GM06990 (cell line): ENCODE measurements at regions not wholly inside any gene's neighbourhood (a gene's known extent, or its start where the extent isn't known, plus 50 kb on each side); places are given as distances from the start of the nearest gene placed in this dataset.

Source experiments
- DNase-seq: peaks from one replicate; pipeline ENCODE4 v3.0.0-alpha.2; 2011; ENCODE audit not compliant: insufficient read length; ENCODE audit errors: extremely low read depth
- H3K27me3 ChIP-seq: replicated peaks from 2 replicates; pipeline ENCODE4 v1.6.0; 2011; ENCODE audit warnings: low read length; ENCODE audit not compliant: control insufficient read depth, insufficient read depth
- H3K36me3 ChIP-seq: 2 replicates; pipeline ENCODE4 v1.5.1; 2011; ENCODE audit warnings: low read length; ENCODE audit not compliant: control insufficient read depth, insufficient read depth
- H3K4me3 ChIP-seq: replicated peaks from 2 replicates; pipeline ENCODE4 v1.5.1; 2011; ENCODE audit warnings: low read depth, mild to moderate bottlenecking, control low read depth, low read length
- CTCF ChIP-seq: IDR thresholded peaks from 2 replicates; pipeline ENCODE4 v1.5.1; 2011; ENCODE audit warnings: low read length, control low read depth, mild to moderate bottlenecking, inconsistent platforms; ENCODE audit not compliant: insufficient read depth, poor library complexity, severe bottlenecking

DNA sequence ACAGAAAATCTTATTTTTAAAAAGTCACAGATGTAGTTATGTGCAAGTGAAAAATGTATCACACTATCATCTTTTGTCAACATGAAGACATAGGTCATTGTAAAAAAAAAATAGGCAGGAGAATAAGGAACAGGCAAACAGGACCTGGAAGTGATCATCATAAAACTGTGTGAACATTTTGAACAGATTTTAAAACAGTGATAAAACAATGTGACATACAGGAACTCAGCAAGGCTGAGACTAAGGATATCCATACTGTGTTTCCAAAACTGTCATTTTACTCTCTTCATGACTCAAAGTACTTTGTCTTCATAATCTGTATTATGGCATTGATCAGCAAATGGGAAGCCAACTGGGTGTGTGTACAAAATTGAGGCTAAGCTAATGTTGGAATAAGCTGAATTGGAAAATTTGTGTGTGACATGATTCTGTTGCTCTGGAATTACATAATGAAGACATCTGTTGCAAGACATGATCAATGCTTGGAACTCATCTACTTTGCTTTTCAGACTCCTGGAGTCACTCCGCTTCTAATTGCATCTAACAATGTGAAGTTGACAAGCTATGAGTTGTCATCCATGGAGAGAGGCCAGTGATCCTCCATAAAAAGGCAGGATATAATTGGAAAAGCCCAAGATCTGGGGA is 978.7 kb upstream of the NUDT12 start:
- no peaks in the 10 kb centered on the region for H3K36me3 ChIP-seq
- H3K27me3 ChIP-seq: no peaks in the 10 kb centered on the region
- TF ChIP-seq CTCF: no peak
- no peak for DNase-seq
- H3K4me3 ChIP-seq: no peak overlapping the region

DNA sequence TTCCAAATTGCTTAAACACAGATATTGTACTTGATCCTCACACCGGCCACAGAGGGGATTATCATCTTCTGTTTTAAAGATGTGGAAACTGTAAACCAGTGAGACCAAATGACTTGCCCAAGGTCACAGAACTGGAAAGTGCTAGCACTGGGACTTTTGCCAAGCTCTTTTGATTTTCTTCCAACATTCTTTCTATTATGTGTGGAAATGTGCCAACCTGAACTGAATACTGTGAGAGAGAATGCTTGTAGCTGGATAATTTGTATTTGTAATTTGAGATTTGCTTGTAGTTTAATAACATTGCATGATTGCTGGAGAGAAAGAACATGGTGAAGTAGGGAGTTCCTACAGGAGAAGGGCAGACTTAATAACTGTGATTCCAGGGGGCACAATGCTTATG is 977.9 kb upstream of the NUDT12 start:
- DNase-seq: no peak
- no peak overlapping the region for H3K4me3 ChIP-seq
- no peak for TF ChIP-seq CTCF
- H3K27me3 ChIP-seq: no peaks in the 10 kb centered on the region
- H3K36me3 ChIP-seq: no peaks in the 10 kb centered on the region

GRCh38 chr5:104539618-104540350 is 977.2 kb upstream of the NUDT12 start:
- no peak for TF ChIP-seq CTCF
- DNase-seq: no peak

DNA sequence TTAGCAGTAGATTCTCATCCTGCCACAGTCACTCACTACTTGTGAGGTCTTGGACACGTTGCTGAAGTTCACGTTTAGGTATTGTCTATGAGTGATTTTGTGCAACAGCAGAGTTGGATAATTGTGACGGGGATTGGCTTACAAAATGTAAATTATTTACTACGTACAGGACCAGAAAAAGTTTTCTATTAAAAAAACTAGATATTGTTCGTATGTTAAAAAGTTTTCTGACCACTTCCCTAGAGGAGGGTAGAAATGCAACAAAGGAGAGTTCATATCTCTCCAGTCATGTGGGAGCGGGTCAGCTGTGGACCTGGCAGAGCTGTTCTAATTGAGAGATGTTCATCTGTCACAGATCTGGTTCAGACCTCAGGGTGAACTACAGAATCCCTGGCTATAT is 976.1 kb upstream of the NUDT12 start:
- H3K27me3 ChIP-seq: no peaks in the 10 kb centered on the region
- no peak overlapping the region for H3K4me3 ChIP-seq
- no peak for TF ChIP-seq CTCF
- no peak for DNase-seq
- no peaks in the 10 kb centered on the region for H3K36me3 ChIP-seq

More at GRCh38 chr5:104539618-104540350, 977.2 kb upstream of the NUDT12 start:
- H3K27me3 ChIP-seq: no peaks in the 10 kb centered on the region
- H3K36me3 ChIP-seq: no peaks in the 10 kb centered on the region
- no peak overlapping the region for H3K4me3 ChIP-seq

GRCh38 chr5:104533498-104533897 is 970.9 kb upstream of the NUDT12 start:
- no peak for TF ChIP-seq CTCF
- Histone ChIP-seq H3K4me3 (no peak overlapping the region), H3K36me3 (no peaks in the 10 kb centered on the region), H3K27me3 (no peaks in the 10 kb centered on the region)
- no peak for DNase-seq
